Fibroblast of skin of abdomen (primary cell): ENCODE measurements at regions not wholly inside any gene's neighbourhood (a gene's known extent, or its start where the extent isn't known, plus 50 kb on each side); places are given as distances from the start of the nearest gene placed in this dataset.
"Not testable (repeated sequence)": the region's sequence is repeated elsewhere in the genome, so short reads cannot be mapped to it uniquely, and the experiment has no call there.

Source experiments
- DNase-seq: peaks from one replicate; pipeline ENCODE4 v3.0.0-alpha.2; 2013

DNA sequence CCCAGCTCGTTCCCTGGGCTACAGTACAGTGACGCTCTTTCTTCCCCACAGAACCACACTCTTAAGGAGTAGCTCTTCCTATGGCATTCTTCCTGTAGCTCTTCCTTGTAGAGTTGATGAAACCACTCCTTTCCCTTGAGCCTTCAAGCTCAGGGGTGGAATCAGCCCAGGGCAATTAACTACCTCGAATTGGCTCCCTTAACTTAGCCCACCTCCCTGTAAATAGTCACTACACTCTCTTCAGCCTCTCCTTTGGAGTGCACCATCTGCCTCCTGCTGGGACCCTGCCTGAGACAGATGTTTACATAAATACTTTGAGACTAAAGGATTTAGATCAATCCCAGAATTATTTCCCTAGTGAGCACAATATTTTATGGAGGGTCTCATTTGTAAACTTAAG is 537.8 kb upstream of the AUTS2 start:
- no peak for DNase-seq

DNA sequence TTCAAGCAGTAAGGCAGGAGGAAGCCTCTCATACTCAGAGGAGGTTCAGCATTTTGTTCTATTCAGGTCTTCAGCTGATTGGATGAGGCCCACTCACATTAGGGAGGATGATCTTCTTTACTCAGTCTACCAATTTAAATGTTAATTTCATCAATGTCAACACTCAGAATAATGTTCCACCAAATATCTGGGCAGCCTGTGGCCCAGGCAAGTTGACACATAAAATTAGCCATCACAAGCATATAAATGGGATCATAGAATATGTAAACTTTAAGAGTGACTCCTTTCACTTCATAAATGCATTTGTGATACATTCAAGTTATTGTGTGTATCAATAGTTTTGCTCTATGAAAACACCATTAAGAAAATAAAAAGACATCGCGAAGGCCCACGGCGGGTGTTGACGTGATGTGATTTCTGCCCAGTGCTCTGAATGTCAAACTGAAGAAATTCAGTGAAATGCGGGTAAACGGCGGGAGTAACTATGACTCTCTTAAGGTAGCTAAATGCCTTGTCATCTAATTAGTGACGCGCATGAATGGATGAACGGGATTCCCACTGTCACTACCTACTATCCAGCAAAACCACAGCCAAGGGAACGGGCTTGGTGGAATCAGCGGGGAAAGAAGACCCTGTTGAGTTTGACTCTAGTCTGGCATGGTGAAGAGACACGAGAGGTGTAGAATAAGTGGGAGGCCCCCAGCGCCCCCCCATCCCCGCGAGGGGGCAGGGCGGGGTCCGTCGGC is 536.1 kb upstream of the AUTS2 start:
- DNase-seq = no peak

DNA sequence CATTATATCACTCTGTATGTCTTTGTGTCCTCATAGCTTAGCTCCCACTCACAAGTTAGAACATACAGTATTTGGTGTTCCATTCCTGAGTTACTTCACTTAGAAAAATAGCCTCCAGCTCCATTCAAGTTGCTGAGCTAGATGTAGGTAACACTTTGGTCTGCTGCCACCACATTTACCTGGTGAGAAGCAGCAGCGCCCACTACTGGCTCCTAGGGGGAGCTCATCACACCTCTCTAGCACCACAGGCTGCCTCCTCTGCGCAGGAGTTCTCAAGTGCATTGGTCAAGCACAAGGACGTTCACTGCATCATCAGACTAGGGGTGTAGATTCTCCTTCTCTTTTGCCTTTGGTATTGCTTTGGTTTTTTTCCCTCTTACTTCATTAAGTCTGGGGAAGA is 530.9 kb upstream of the AUTS2 start:
- no peak for DNase-seq

DNA sequence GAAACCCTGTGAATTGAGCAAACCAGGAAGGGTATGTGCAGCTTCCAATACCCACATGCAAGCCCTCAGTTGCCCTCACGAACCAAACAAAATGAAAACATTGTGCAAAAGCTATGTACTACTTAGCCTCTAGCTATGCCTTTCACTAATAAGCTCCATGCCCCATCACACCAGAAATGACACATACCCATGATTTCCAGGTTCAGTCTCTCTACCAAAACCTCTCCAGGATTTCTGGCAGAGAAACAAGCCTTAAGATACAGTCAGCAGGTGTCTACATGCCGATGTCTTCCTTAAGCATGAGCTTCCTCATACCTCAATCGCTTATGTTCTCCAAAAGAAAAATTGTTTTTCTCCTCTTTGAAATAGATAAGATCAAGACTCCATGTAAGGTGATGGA is 527.8 kb upstream of the AUTS2 start:
- DNase-seq = no peak

DNA sequence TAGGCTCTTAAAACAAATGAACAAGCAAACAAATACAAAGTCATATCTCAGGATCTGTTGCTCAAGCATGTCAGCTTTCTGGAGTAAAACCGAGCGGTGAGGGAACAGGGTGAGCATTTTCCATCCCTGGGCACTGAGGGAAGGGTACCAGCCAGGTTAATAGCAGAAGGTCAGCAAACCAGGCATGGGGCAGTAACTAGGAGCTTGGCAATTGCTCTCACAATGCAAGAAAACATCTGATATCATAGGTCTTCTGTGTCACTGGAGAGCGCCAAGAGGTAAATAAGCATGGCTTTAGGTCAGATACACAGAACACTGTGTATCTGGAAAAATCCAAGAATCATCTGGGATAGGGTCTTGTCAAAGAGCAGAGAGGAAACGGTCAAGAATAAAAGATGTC is 521.7 kb upstream of the AUTS2 start:
- no peak for DNase-seq

DNA sequence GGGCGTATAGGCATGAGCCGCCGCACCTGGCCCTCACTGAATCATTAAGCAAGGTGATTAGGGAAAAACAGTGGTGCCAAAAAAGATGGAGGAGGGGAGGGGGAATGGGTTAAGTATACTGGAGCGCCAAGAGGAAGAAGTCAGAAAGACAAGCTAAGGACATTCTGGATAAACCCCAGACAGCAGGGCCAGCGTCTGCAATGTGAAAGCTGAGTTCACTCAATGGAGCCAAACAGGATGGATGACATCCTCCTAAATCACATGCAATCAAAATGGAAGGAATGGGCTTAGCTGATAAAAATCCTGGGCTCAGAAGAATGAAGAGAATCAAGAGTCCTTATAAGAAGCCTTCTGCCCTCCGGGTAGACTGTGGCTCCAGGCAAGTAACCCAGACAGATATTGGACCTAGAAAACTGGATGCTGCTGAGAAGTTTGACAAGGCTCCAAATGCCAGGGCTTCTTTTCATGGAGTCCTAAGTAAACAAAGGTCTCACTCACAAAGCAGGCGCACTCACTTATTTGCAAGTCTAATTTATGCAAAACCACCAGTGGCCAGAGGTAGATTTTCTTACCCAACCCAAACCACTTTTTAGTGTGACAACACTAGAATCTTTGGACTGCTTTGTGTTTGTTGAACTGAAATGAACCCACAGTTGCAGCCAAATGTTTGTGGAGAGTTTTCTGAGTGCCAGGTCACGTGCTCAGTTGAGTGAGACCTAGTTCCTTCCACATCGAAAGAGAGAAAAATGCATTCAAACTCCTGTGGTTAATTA is 519.1 kb upstream of the AUTS2 start:
- peak; percentile 37 for DNase-seq

DNA sequence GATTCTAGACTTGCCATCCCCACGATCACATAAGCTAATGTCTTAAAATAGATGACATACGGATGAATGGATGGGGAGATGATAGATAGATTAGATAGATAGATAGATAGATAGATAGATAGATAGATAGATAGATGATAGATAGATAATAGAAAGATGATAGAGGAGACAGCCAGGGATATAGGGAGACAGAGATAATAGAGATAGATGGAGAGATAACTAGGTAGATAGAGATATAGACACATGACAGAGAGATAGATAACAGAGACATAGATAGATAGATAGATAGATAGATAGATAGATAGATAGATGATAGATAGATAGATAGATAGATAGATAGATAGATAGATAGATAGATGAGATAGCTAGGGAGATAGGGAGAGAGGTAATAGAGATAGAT is 511.0 kb upstream of the AUTS2 start:
- DNase-seq = not testable (repeated sequence)

DNA sequence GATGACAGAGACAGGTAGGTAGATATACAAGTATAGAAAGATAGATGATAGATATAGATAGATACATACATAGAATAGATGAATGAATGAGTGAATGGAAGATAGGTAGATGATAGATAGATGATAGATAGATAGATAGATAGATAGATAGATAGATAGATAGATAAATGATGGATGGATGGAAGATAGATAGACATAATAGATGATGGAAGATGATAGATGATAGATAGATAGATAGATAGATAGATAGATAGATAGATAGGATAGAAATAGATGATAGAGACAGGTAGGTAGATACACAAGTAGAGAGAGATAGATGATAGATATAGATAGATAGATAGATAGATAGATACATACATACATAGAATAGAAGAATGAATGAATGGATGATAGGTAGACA is 510.1 kb upstream of the AUTS2 start:
- no peak for DNase-seq

DNA sequence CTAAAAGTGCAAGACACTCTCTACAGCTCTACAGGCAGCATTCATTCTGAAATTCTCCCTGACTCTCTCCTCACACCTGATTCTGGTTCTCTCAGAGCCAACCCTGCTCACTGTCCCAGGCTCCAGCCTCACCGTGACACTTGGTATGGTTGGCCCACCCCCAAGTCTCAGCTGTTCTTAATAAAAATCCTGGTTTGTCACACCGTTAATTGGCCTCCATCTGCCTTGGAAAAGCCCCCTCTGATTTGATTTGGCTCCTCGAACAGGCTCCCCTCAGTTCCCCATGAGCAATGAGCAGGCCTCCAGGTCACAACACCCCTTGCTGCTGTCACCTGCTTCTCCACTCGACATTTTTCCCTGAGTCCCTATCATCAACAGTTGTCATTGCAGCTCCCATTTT is 507.3 kb upstream of the AUTS2 start:
- no peak for DNase-seq

DNA sequence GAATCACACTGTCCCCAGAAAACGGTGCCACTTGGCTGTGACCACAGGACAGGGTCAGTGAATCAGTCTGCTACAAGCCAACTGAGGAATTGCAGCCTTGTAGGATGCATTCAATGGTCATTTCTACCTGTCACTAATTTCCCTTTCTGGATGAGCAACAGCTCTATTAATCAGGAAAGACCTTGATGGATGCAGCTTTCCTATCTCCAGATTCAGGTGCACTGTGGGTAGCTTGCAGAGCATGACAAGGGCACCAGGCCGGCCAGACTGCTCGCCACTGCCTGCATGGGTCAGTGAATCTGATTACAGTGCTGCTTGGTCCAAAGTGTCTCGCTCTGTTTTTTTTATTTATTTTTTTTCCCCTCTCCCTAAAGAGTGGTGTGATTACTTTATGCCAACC is 506.8 kb upstream of the AUTS2 start:
- DNase-seq = no peak

DNA sequence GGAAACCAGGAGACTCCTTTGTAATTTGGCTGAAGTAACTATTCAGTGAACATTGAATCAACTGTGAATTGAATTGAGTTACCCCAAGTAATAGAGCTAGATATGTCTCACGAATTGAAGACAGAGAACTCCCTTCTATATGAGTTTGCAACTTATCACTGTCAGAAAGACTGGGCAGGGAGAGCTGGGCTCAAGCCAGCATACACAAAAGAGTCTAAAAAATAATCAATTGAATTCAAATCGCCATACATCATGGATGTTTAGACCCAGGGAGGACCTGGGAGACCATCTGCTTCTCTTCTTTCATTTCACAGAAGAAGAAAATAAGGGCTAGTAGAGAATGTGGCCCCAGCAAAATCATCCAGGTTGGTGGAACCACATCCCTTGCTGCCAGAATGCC is 503.1 kb upstream of the AUTS2 start:
- DNase-seq = no peak

DNA sequence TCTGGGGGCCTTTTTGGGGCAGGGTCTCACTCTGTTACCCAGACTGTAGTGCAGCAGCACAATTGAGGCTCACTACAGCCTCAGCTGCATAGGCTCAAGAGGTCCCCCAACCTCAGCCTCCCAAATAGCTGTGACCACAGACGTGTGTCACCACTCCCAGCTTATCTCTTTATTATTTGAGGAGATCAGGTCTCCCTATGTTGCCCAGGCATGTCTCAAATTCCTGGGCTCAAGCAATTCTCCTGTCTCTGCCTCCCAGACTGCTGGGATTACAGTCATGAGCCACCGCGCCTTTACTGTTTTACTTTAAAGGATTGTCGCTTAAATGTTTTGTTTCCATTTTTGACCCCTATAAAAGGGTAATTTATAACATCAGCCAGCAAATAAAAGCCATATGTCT is 502.6 kb upstream of the AUTS2 start:
- DNase-seq = peak; percentile 10

DNA sequence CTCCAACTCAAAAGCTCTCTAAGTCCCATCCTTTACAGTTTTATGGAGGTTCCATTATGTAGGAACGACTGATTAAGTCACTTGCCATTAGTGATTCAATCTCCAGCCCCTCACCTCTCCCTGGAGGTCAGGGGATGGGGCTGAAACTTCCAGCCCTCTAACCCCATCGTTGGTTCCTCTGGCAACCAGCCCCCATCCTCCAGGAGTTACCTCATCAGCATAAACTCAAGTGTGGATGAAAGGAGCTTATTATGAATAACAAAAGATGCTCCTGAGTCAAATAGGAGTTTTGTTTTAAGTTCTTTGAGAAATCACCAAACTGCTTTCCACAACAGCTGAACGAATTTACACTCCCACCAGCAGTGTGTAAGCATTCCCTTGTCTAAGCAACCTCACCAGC is 494.3 kb upstream of the AUTS2 start:
- DNase-seq = no peak

DNA sequence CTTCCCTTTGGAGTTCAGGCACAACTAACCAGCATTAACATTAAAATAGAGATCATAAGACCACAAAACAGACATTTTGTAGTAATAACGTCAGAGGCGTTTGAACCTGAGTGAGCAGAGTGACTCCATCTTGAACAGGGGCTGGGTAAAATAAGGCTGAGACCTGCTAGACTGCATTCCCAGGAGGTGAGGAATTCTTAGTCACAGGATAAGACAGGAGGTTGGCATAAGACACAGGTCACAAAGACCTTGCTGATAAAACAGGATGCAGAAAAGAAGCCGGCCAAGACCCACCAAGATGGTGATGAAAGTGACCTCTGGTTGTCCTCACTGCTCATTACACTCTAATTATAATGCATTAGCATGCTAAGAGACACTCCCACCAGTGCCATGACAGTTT is 493.2 kb upstream of the AUTS2 start:
- no peak for DNase-seq

DNA sequence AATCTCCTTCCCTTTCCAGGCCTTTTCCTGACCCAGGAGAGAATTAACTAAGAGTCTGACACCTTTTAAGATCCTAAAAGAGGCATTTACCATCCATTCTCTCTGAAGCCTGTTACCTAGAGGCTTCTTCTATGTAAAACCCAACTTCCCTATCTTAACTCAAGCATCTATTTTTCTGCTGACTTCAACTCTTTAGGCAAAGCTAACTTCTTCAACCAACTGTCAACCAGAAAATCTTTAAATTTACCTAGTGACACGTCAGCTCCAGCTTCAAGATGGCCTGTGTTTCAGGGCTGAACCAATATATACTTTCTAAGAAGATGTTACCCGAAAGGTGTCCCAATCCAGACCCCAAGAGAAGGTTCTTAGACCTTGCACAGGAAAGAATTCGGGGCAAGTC is 492.3 kb upstream of the AUTS2 start:
- DNase-seq = no peak

DNA sequence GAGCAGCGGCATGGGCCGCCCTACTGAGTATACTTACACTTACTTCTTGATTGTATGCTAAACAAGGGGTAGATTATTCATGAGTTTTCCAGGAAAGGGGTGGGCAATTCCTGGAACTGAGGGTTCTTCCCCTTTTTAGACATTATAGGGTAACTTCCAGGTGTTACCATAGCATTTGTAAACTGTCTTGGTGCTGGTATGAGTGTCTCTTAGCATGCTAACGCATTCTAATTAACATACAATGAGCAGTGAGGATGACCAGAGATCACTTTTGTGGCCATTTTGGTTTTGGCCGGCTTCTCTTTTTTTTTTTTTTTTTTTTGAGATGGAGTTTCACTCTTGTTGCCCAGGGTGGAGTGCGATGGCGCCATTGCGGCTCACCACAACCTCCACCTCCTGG is 491.8 kb upstream of the AUTS2 start:
- not testable (repeated sequence) for DNase-seq

DNA sequence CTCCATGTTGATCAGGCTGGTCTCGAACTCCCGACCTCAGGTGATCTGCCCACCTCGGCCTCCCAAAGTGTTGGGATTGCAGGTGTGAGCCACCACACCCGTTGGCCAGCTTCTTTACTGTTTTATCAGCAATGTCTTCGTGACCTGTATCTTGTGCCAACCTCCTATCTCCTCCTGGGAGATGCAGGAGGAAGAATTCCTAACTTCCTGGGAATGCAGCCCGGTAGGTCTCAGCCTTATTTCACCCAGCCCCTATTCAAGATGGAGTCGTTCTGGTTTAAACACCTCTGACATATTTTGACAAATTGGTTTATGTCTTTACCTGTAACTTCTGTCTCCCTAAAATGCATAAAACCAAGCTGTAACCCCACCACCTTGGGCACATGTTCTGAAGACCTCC is 491.3 kb upstream of the AUTS2 start:
- not testable (repeated sequence) for DNase-seq

DNA sequence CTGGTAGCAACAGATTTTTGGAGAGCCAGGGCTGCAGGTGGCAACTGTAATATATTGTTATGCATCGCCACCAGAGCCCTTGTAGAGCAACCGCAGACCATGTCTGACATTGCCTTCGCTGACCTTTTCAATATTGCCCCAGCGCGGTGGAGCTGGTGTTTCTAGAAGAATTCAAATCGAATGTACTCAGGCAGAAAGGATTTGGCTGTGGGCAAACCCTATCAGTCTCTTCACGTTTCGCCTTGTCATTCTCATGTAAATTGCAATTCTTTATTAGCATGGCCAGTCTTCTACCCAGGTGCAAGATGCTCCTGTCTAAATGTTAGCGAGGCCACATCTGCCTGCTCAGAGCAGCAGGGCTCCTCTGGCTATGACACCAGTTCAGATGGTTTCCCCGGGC is 490.2 kb upstream of the AUTS2 start:
- no peak for DNase-seq

DNA sequence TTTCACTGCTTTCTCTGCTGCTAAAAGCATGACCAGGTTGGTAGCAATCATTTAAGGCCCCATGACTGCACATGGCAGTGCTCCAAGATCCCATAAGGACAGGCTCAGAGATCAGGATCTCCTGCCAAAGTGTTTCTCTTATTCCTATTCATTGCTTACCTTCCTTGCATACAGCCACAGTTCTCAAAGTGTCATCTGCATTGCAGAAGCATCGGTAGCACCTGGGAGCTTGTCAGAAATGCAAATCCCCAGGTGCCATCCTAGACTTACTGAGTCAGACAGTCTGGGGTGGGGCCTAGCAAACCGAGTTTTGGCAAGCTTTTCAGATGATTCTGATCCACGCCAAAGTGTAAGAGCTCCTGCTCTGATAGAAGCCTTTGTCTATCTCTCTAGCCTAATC is 489.0 kb upstream of the AUTS2 start:
- no peak for DNase-seq

DNA sequence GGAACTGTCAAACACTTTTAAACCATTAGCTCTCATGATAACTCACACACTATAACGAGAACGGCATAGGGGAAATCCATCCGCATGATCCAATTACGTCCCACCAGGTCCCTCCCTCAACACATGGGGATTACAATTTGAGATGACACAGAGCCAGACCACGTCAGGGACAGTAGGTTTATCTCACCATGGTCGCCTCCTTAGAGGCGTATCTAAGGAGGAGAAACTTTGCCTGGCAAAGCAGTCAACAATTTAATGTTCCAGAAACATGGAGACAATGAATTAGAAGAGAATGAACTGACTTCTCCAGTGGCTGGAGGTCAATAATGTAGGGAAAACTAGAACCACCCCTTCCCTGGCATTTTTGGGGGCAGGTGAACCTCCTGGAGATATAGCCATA is 488.4 kb upstream of the AUTS2 start:
- DNase-seq = no peak

DNA sequence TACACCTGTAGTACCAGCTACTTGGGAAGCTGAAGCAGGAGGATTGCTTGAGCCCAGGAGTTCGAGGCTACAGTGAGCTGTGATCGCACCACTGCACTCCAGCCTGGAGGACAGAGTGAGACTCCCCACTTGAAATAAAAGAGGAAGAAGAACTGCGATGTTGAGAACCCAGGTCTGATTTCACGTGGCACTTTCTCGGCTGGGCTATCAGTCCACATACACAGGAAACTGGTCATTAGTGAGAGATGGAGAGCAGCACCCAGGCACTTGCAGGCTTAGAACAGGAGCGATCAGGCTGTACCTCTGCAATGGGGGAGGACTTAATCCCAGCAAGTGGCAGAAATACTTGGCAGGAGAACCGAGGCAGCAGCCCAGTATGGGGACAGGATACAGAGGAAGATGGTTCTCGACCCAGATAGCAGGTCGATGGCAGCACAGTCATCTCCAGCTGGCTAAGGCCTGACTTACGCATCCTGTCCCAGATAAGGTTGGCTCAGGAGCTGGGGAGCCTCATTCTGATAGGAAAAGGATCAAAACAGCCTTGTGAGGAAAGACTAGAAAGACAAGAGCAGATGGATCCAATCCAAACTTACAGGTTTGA is 487.7 kb upstream of the AUTS2 start:
- DNase-seq = no peak

DNA sequence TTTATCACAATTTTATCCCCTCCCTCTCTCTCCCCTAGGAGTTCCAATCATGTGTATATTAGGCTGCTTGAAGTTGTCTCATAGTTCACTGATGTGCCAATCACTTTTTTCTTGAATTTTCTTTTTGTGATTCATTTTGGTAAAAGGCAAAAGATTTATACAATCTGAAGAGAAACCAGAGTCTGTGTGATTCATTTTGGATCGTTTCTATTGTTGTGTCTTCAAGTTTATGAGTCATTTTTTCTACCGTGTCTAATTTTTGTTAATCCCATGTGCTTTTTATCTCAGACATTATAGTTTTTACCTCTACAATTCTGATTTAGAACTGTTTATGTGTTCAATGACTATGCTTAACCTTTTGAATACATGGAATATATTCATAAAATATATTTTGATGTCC is 483.9 kb upstream of the AUTS2 start:
- DNase-seq = peak; percentile 64

DNA sequence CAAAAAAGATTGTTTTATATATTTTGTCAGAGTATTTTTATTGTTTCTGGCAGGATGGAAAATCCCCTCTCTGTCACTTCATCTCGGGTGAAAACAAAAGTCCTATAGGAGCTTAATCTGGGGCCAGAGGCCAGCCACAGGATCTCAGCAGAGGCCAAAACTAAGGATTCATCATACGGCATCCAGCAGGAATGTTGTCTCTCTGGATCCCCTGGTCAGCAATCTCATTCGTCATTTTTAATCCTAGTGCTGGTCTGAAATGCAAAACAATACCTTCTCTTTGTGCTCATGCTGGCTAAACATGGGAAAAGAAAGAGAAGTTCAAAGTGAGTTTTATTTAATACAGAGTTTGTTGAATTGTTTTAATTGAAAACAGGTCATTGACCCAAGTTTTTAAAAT is 482.5 kb upstream of the AUTS2 start:
- DNase-seq = peak; percentile 70

DNA sequence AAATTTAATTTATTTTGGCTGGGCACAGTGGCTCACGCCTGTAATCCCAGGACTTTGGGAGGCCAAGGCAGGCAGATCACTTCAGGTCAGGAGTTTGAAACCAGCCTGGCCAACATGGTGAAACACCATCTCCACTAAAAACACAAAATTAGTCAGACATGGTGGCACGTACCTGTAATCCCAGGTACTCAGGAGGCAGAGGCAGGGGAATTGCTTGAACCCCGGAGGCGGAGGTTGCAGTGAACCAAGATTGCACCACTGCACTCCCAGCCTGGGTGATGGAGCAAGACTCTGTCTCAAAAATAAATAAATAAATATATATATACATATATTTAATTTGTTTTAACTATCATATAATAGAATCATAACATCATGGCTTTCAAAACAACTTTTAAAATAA is 482.1 kb upstream of the AUTS2 start:
- not testable (repeated sequence) for DNase-seq
